ENCODE measurements at regions not wholly inside any gene's neighbourhood (a gene's known extent, or its start where the extent isn't known, plus 50 kb on each side); places are given as distances from the start of the nearest gene placed in this dataset.
"Not testable (repeated sequence)": the region's sequence is repeated elsewhere in the genome, so short reads cannot be mapped to it uniquely, and the experiment has no call there.

DNA sequence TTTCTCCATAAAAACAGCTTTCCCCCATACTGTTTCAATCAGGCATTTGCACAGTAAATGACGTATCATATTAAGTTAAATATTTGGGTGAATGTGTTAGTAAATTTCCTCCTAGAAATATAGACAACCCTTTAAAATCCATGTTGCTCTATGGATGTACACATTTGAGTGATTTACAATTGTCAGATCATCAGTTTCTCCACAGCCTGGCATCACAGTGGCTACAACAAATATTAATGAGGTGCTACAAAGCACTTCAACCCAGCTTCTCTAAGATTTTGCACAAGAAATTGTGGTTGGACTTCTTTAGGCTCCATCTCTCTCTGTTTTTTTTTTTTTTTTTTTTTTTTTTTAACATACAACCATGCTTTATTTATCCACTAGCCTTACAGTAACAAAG, 584.4 kb upstream of the AMELY start:
- intact Hi-C loops (cut with micrococcal nuclease): no loop called here
- no peak overlapping the region for H3K27ac Mint-ChIP-seq
- H3K27me3 Mint-ChIP-seq: peaks cover 5% of the 10 kb centered on the region
- no peak overlapping the region for H3K4me3 Mint-ChIP-seq
- no peaks in the 10 kb centered on the region for H3K9me3 Mint-ChIP-seq
- no peaks in the 10 kb centered on the region for H3K4me1 Mint-ChIP-seq
- H3K36me3 Mint-ChIP-seq (ENCODE audit: low read depth): no peaks in the 10 kb centered on the region
- no peak for DNase-seq

DNA sequence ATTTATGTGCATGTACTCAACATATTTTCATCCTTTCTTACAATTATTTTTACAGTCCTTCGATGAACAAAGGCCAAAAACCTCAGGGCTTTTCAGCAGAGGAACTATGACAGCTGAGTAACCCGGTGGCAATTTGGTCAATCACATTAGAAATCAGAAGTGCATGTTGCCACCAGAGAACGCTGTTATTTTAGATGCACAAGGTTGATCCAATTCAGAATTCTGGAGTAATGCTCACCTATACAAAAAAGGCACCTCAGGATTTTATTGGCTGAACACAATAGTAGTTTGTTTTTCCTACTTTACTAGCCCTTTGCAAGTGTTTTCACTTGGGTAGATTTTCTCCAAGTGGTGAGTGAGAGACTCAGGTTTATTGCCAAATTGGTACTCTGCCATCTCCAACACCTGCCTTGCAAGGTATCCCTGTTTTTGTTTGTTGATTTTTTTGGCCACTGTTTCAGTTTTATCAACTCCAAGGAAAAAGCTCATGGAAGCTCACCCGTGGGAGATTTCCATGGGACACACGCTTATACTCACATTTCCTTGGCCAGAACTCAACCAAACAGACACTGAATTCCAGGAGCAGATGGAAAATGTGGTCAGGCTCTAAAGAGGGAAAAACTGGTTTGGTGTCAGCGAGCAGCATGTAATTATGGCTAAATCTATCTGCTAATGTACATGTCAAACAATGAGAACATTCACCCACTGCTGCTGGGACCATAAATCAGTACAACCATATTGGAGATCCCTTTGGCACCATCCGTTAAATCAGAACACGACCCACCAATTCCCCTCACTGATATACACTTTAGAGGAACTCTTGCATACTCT, 573.1 kb upstream of the AMELY start:
- H3K27me3 Mint-ChIP-seq; H3K36me3 Mint-ChIP-seq (ENCODE audit: low read depth); DNase-seq; H3K4me1 Mint-ChIP-seq; H3K9me3 Mint-ChIP-seq; H3K27ac Mint-ChIP-seq; intact Hi-C loops (cut with micrococcal nuclease); H3K4me3 Mint-ChIP-seq: not testable (repeated sequence)

DNA sequence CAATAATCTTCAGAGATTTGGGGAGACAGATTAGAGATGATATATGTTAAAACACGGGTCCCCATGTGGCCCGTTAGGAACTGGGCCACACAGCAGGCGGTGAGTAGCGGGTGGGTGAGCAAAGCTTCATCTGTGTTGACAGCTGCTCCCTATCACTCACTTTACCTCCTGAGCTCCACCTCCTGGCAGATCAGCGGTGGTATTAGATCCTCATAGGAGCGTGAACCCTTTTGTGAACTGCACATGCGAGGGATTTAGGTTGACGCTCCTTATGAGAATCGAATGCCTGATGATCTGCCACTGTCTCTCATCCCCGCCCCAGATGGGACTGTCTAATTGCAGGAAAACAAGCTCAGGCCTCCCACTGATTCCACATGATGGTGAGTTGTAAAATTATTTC, 560.4 kb upstream of the AMELY start:
- Mint-ChIP-seq H3K27ac (no peak overlapping the region), H3K9me3 (peaks cover 4% of the 10 kb centered on the region), H3K27me3 (no peaks in the 10 kb centered on the region), H3K36me3 (ENCODE audit: low read depth) (no peaks in the 10 kb centered on the region), H3K4me3 (no peak overlapping the region), H3K4me1 (peaks cover 4% of the 10 kb centered on the region)
- DNase-seq: no peak
- intact Hi-C loops (cut with micrococcal nuclease): no loop called here

DNA sequence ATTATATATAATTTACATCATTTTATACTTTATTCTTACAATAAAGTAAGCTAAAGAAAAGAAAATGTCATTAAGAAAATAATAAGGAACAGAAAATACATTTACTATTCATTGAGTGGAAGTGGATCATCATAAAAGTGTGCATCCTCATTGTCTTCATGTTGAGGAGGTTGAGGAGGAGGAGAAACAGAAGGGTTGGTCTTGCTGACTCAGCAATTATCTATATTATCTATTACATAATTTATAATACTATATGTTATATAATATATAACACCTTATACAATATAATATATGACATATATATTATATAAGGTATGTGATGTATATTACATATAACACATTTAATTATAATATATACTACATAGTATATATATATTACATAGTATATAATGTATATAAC, 558.5 kb upstream of the AMELY start:
- no peak for DNase-seq
- no peaks in the 10 kb centered on the region for H3K9me3 Mint-ChIP-seq
- no peaks in the 10 kb centered on the region for H3K36me3 Mint-ChIP-seq (ENCODE audit: low read depth)
- peaks cover 14% of the 10 kb centered on the region for H3K4me1 Mint-ChIP-seq
- intact Hi-C loops (cut with micrococcal nuclease): no loop called here
- no peak overlapping the region for H3K27ac Mint-ChIP-seq
- H3K27me3 Mint-ChIP-seq: no peaks in the 10 kb centered on the region
- H3K4me3 Mint-ChIP-seq: no peak overlapping the region

DNA sequence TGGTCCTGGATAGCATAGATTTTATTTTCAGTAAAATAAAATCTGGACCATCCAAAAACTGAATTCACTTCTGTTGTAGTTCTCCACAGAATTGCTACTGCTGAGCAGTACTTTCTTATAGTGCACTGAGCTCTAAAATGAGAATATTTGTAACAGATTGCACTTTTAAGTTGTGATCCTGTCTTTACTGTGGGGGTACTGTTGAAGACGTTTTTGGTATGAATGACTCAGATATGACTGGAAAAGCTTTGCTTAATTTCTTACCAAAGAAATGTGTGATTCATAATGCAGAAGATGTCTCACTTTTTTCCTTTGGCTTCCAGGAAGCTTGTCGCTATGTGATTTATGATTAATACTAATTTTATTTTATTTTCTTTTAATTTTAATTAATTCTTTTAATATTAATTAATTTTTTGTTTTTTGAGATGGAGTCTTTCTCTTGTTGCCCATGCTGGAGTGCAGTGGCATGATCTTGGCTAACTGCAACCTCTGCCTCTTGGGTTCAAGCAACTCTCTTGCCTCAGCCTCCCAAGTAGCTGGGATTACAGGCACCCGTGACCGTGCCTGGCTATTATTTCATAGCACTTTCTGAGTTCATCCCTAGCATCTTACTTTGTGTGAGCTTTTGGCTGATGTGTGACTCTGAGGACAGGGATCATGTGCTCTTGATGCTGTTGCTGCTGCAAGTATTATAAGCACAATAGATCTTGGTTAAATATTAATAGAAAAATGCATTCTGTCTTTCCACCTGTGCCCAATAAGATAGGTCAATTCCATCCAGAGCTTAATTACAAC, 557.6 kb upstream of the AMELY start:
- H3K4me1 Mint-ChIP-seq: peaks cover 12% of the 10 kb centered on the region
- no peaks in the 10 kb centered on the region for H3K9me3 Mint-ChIP-seq
- no peaks in the 10 kb centered on the region for H3K27me3 Mint-ChIP-seq
- H3K36me3 Mint-ChIP-seq (ENCODE audit: low read depth): no peaks in the 10 kb centered on the region
- H3K27ac Mint-ChIP-seq: peak overlapping the region; percentile 23
- no peak overlapping the region for H3K4me3 Mint-ChIP-seq
- intact Hi-C loops (cut with micrococcal nuclease): loop anchor here (5.0 kb wide), 2 partner anchors 132 to 533 kb away; no protein-coding TSS in a partner anchor
- DNase-seq: no peak

DNA sequence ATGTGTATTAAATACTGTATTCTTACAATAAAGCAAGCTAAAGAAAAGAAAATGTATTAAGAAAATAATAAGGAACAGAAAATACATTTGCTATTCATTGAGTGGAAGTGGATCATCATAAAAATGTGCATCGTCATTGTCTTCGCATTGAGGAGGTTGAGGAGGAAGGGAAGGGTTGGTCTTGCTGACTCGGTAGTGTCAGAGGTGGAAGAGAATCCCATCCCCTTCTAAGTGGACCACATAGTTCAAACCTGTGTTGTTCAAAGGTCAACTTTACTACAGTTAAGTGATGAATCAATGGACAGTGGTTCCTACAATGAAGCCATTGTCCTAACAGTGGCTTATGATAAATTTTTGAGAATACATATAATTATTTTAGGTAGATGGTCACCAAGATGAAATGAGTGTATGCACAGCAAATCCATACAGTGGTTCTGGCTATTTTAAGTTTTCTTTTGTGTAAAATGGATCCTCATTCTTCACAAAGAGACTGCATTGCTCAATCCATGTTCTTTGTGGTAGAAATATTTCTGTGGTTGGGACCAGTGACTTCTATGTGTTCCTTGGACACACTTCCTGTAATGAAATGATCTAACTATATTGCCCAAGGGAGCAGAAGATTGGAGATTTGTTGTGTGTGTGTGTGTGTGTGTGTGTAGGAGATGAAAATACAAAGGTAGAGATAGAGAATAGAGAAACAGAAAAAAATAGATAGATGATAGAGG, 556.4 kb upstream of the AMELY start:
- Mint-ChIP-seq H3K27me3 (no peaks in the 10 kb centered on the region), H3K27ac (peak overlapping the region; percentile 23), H3K4me3 (no peak overlapping the region), H3K9me3 (no peaks in the 10 kb centered on the region), H3K4me1 (peaks cover 12% of the 10 kb centered on the region), H3K36me3 (ENCODE audit: low read depth) (no peaks in the 10 kb centered on the region)
- intact Hi-C loops (cut with micrococcal nuclease): loop anchor here (5.0 kb wide), 2 partner anchors 131 to 534 kb away; no protein-coding TSS in a partner anchor
- DNase-seq: no peak

DNA sequence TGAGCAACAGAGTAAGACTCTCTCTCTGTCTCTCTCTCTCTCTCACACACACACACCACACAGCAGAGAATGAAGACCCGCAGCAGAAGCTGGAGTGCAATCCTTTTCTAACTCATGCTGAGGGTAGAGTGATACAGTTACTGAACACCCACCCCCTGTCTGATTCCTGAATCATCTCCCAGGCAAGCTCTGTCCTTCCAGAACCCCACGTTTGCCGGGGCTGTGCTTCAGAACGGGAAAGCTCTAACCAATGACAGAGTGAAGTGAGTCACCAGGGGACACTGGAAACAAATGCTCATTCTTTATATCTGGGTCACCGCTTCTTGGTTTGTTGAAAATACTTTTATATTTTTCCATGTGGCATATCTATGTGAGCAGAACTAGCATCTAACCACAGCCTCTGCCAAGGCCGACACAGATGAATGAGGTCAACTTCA, 553.7 kb upstream of the AMELY start:
- H3K9me3 Mint-ChIP-seq: peaks cover 6% of the 10 kb centered on the region
- H3K4me3 Mint-ChIP-seq: peak overlapping the region; percentile 40
- peak overlapping the region; percentile 88 for H3K27ac Mint-ChIP-seq
- intact Hi-C loops (cut with micrococcal nuclease): loop anchor here (5.0 kb wide), 2 partner anchors 128 to 537 kb away; no protein-coding TSS in a partner anchor
- DNase-seq: no peak
- peaks cover 12% of the 10 kb centered on the region for H3K4me1 Mint-ChIP-seq
- H3K27me3 Mint-ChIP-seq: no peaks in the 10 kb centered on the region
- no peaks in the 10 kb centered on the region for H3K36me3 Mint-ChIP-seq (ENCODE audit: low read depth)

DNA sequence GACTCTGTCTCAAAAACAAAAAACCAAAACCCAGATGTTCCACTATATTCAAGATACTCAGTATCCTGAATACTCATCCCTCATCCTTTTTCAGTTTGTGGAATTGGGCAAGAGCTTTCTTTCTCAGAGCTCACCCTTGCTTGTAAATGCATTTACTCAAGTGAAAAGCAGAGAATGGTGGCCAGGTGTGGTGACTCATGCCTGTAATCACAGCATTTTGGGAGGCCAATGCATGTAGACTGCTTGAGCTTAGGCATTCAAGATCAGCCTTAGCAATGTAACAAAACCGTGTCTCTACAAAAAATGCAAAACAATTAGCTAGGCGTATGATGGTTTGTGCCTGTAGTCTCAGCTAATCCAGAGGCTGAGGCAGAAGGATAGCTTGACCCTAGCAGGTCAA, 553.2 kb upstream of the AMELY start:
- Mint-ChIP-seq H3K4me1 (peaks cover 14% of the 10 kb centered on the region), H3K27me3 (peaks cover 2% of the 10 kb centered on the region), H3K27ac (peak overlapping the region; percentile 88), H3K36me3 (ENCODE audit: low read depth) (peaks cover 2% of the 10 kb centered on the region), H3K4me3 (no peak overlapping the region), H3K9me3 (peaks cover 9% of the 10 kb centered on the region)
- intact Hi-C loops (cut with micrococcal nuclease): loop anchor here (5.0 kb wide), 2 partner anchors 127 to 538 kb away; no protein-coding TSS in a partner anchor
- DNase-seq: no peak

DNA sequence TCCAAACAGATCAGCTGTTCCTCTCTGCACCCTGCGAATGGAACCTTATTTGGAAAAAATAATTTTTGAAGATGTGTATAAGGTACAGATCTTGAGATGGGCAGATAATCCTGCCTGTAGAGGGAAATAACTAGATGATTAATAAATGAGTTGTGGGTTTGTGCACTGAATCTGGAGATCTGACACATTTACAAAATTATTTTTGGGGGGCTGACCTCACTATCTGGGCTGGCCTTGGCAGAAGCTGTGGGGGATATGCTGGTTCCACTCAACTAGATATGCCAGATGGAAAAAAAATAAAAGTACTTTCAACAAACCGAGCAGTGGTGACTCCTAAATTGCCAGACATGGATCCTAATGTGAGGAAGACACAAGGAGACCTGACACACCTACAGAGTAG, 552.2 kb upstream of the AMELY start:
- Mint-ChIP-seq H3K27me3 (peaks cover 4% of the 10 kb centered on the region), H3K4me1 (peaks cover 14% of the 10 kb centered on the region), H3K9me3 (peaks cover 12% of the 10 kb centered on the region), H3K4me3 (no peak overlapping the region), H3K36me3 (ENCODE audit: low read depth) (peaks cover 3% of the 10 kb centered on the region), H3K27ac (no peak overlapping the region)
- intact Hi-C loops (cut with micrococcal nuclease): no loop called here
- no peak for DNase-seq

DNA sequence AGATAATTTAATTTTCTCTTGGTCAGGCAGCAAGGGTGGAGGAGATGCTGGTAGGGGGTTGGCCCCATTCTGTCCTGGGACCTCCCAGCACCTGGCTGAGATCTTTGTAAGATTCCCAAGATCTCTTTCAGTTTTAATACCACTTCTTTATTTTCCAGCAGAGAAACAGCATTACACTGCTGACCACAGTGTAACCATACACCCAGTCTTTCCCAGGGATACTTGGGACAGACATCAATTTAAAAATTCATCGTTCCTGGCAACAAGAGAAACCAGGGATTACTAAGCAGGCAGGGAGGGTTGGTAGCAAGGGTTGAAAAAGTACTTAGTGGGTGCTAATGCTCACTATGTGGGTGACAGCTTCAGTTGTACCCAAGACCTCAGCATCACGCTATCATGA, 551.6 kb upstream of the AMELY start:
- peaks cover 4% of the 10 kb centered on the region for H3K27me3 Mint-ChIP-seq
- H3K4me3 Mint-ChIP-seq: no peak overlapping the region
- H3K36me3 Mint-ChIP-seq (ENCODE audit: low read depth): peaks cover 3% of the 10 kb centered on the region
- peaks cover 12% of the 10 kb centered on the region for H3K9me3 Mint-ChIP-seq
- H3K27ac Mint-ChIP-seq: no peak overlapping the region
- no peak for DNase-seq
- peaks cover 14% of the 10 kb centered on the region for H3K4me1 Mint-ChIP-seq
- intact Hi-C loops (cut with micrococcal nuclease): no loop called here

DNA sequence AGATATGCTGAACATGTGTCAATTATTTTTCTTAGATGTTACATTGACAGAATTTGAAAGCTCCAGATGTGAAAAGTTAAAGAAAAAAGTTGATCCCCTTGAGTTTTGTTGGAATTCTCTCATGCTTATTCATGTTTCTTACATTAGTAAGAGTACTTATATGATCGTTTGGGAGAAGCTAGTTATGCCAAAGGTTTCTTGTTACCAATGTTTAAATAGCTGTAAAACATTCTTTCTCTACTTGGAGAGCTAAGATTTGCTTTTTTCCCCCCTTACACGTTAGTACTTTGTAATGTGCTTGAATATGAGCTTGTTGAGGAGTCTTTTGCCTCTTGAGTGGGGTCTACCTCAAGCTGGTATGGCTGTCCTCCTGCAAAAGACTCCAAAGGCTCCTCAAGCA, 551.1 kb upstream of the AMELY start:
- H3K4me3 Mint-ChIP-seq: no peak overlapping the region
- intact Hi-C loops (cut with micrococcal nuclease): no loop called here
- H3K9me3 Mint-ChIP-seq: peaks cover 12% of the 10 kb centered on the region
- peaks cover 3% of the 10 kb centered on the region for H3K36me3 Mint-ChIP-seq (ENCODE audit: low read depth)
- H3K4me1 Mint-ChIP-seq: peaks cover 14% of the 10 kb centered on the region
- no peak overlapping the region for H3K27ac Mint-ChIP-seq
- peaks cover 4% of the 10 kb centered on the region for H3K27me3 Mint-ChIP-seq
- no peak for DNase-seq

DNA sequence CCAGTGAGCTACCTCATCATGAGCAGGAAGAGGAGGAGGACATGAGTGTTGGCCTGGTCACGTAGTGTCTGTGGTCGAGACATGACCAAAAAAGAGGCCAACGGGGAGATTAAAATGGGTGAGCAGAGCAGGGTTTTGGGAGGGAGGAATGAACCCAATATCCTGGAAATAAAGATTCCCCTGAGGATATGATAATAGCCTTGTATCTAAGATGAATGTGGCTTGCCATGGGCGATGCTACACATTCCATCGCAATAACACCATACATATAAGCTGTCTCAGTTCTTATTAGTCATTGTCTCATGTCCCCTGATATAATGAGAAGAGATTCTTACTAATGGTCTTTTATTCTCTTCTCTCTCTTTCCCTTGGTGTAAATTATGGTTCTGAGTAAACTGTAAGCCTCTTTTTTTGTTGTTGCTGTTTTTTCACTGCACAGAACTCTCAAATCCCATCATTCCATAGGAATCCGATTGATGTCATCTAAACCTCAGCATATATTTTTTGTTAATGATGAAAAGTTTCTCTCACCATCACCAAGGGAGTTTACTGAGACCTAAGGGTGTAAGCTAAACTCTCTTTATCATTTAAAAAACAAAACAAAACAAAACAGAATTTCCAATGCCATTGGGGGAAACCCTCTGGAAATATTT, 550.4 kb upstream of the AMELY start:
- no peak overlapping the region for H3K4me3 Mint-ChIP-seq

DNA sequence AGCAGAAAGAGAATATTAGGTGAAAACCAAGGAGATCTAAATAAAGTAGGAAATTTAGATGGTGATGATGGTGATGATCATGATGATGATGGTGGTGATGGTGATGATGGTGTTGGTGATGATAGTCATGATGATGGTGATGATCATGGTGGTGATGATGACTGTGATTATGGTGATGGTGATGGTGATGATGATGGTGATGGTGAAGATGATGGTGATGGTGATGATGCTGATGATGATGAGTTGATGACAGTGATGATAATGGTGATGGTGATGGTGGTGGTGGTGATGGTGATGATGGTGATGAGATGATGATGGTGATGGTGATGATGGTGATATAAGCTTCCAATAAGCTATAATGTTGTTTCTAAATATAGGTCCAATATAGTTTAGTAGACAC, 548.2 kb upstream of the AMELY start:
- Mint-ChIP-seq H3K27me3 (peaks cover 4% of the 10 kb centered on the region), H3K4me3 (no peak overlapping the region), H3K9me3 (peaks cover 12% of the 10 kb centered on the region), H3K27ac (no peak overlapping the region), H3K4me1 (peaks cover 3% of the 10 kb centered on the region), H3K36me3 (ENCODE audit: low read depth) (peaks cover 3% of the 10 kb centered on the region)
- DNase-seq: no peak
- intact Hi-C loops (cut with micrococcal nuclease): no loop called here

More for the DNA sequence above, 550.4 kb upstream of the AMELY start:
- Mint-ChIP-seq H3K36me3 (ENCODE audit: low read depth) (peaks cover 3% of the 10 kb centered on the region), H3K9me3 (peaks cover 12% of the 10 kb centered on the region), H3K27ac (no peak overlapping the region), H3K4me1 (peaks cover 14% of the 10 kb centered on the region), H3K27me3 (peaks cover 4% of the 10 kb centered on the region)
- DNase-seq: no peak
- intact Hi-C loops (cut with micrococcal nuclease): no loop called here

Measured in activated CD4-positive, alpha-beta T cell treated with anti-CD3 and anti-CD28 coated beads, Interleukin-2, amount 10 ng/mL, durations not matched to agents 24 days and 14 days (primary cell).